Heart left ventricle (tissue), 16 donors: ENCODE measurements at regions not wholly inside any gene's neighbourhood (a gene's known extent, or its start where the extent isn't known, plus 50 kb on each side); places are given as distances from the start of the nearest gene placed in this dataset.

Experiments
- ATAC-seq, 4 donors: fragments of 200-7000 bp; cut with Tn5 transposase; one replicate each; pipeline ENCODE4 v1.9.1; 2020 to 2022; ENCODE audit warnings: moderate library complexity in 4 of 4, mild to moderate bottlenecking in 3 of 4, moderate number of reproducible peaks in 1 of 4
- DNase-seq, 5 donors: peaks; one replicate each; pipeline ENCODE4 v3.0.0-alpha.2; 2020
- H3K27ac ChIP-seq, 12 donors: fragments of 200-600 bp; sonication (generic) in 4 of 12; one replicate each; pipeline versions ENCODE4 v1.5.0 to v1.8.0; 2016 to 2022; ENCODE audit warnings: mild to moderate bottlenecking in 2 of 12
- H3K27me3 ChIP-seq, 9 donors: fragments of 200-600 bp; sonication (generic) in 2 of 9; one replicate each; pipeline versions ENCODE4 v1.5.1 to v1.8.0; 2016 to 2022; ENCODE audit warnings: mild to moderate bottlenecking in 3 of 9
- H3K36me3 ChIP-seq, 9 donors: fragments of 200-600 bp; sonication (generic) in 2 of 9; one replicate each; pipeline versions ENCODE4 v1.5.0 to v1.8.0; 2018 to 2022; ENCODE audit warnings: mild to moderate bottlenecking in 2 of 9
- H3K4me1 ChIP-seq, 12 donors: fragments of 200-600 bp; sonication (generic) in 4 of 12; one replicate each; pipeline versions ENCODE4 v1.5.0 to v1.8.0; 2016 to 2022; ENCODE audit warnings: mild to moderate bottlenecking in 3 of 12
- H3K4me3 ChIP-seq, 12 donors: fragments of 200-600 bp; sonication (generic) in 4 of 12; one replicate each; pipeline versions ENCODE4 v1.5.0 to v1.8.0; 2017 to 2022; ENCODE audit warnings: mild to moderate bottlenecking in 9 of 12, moderate library complexity in 4 of 12
- H3K9me3 ChIP-seq, 12 donors: fragments of 200-600 bp; sonication (generic) in 4 of 12; one replicate each; pipeline versions ENCODE4 v1.5.0 to v1.8.0; 2016 to 2022; ENCODE audit warnings: mild to moderate bottlenecking in 1 of 12
- POLR2A ChIP-seq, 2 donors: fragments of 450-650 bp; IDR thresholded peaks; one replicate each; pipeline ENCODE4 v1.6.1; 2017; ENCODE audit warnings: antibody characterized with exemption in 2 of 2, mild to moderate bottlenecking in 2 of 2, moderate library complexity in 2 of 2
- WGBS, 4 donors: extraction: QIAGEN DNeasy Blood & Tissue Kit in 2 of 4; methylation state at CpG; one replicate each; pipeline versions ENCODE4 v1.1.5 to v1.1.7; 2013 to 2018; 5-methylcytosine and 5-hydroxymethylcytosine counted together
- intact Hi-C, 10 donors: fragments of 100-400 bp; cut with DNase I; formaldehyde crosslinking; loops; one replicate each; pipeline versions ENCODE4 v1.11.1 to v1.14.2; 2022
- TF ChIP-seq, protein P1 (sequence below), 12 donors: fragments of 200-600 bp; sonication (generic) in 4 of 12; IDR thresholded peaks; one replicate each; pipeline versions ENCODE4 v1.5.0 to v1.8.0; 2018 to 2022; ENCODE audit warnings: antibody characterized with exemption in 12 of 12, mild to moderate bottlenecking in 5 of 12
- donor health status: ischemic (EF 13 %, LVEDD 7.1; RV severe dilation, severe dysfunction).
- donor health status: healthy with polysubstance abuse.
- donor health status: DM: no; HTN: yes; CAD: no.
- donor health status: DM: no; HTN: no; CAD: no.
- donor health status: ischemic (EF 25% LVEDD 6.9; RV normal size, moderate dysfunction).
- donor health status: ischemic (EF 25% LVEDD 5.7; RV mildly dilated, moderate dysfunction).
- donor health status: healthy.
- donor health status: DM: yes; HTN: yes; CAD: no.
- donor health status: ischemic (EF 35%, LVEDD 5.7; RV mildly dilated, moderate dysfunction).
- donor health status: nonischemic (EF 11% LVEDD 7.7; RV severe dilation, severe dysfunction).
- donor health status: DM: yes; HTN: yes; CAD: no.
- donor health status: PGD.
- donor health status: ischemic (EF 29% LVEDD 5.4; RV normal size, mild dysfunction).
- donor health status: nonischemic (EF 23%, LVEDD 6.1; RV moderate dilation, normal function).

- no peak for ATAC-seq
- no peaks in the 10 kb centered on the region for H3K36me3 ChIP-seq
- peaks cover 0 to 4% (median 0%) of the 10 kb centered on the region in 12 donors for H3K9me3 ChIP-seq
- H3K4me1 ChIP-seq, result peaks cover 0 to 14% (median 3%) of the 10 kb centered on the region in 12 donors
- TF ChIP-seq, protein P1, sequence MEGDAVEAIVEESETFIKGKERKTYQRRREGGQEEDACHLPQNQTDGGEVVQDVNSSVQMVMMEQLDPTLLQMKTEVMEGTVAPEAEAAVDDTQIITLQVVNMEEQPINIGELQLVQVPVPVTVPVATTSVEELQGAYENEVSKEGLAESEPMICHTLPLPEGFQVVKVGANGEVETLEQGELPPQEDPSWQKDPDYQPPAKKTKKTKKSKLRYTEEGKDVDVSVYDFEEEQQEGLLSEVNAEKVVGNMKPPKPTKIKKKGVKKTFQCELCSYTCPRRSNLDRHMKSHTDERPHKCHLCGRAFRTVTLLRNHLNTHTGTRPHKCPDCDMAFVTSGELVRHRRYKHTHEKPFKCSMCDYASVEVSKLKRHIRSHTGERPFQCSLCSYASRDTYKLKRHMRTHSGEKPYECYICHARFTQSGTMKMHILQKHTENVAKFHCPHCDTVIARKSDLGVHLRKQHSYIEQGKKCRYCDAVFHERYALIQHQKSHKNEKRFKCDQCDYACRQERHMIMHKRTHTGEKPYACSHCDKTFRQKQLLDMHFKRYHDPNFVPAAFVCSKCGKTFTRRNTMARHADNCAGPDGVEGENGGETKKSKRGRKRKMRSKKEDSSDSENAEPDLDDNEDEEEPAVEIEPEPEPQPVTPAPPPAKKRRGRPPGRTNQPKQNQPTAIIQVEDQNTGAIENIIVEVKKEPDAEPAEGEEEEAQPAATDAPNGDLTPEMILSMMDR (IDR thresholded peaks at IDR 0.05), result no peak
- TF ChIP-seq POLR2A (IDR thresholded peaks at IDR 0.05), result no peak
- H3K27me3 ChIP-seq, result no peaks in the 10 kb centered on the region
- no peak for DNase-seq
- H3K4me3 ChIP-seq, result no peak overlapping the region
- 96 to 97% (median 96%) methylated on average over 5 of the region's 5 CpGs for WGBS, 4 donors
- intact Hi-C loops, result no loop called here
- H3K27ac ChIP-seq, result peak overlapping the region in 1 of 12 donors; percentile 23
These were observed 103.1 kb downstream of the TOMM20 start for GRCh38 chr1:235025422-235025984.

GRCh38 chr1:235024711-235025421 lies 103.8 kb downstream of the TOMM20 start:
- Histone ChIP-seq H3K4me1 (peaks cover 0 to 14% (median 3%) of the 10 kb centered on the region in 12 donors), H3K4me3 (no peak overlapping the region), H3K9me3 (peaks cover 0 to 4% (median 0%) of the 10 kb centered on the region in 12 donors), H3K36me3 (no peaks in the 10 kb centered on the region), H3K27me3 (no peaks in the 10 kb centered on the region), H3K27ac (peak overlapping the region in 4 of 12 donors; percentile 10 to 35 (median 25))
- peak in 1 of 4 donors; percentile 25 for ATAC-seq
- no peak for DNase-seq
- intact Hi-C loops, result no loop called here
- WGBS, 4 donors, result 81 to 86% (median 82%) methylated on average over 7 of the region's 7 CpGs
- no peak for TF ChIP-seq POLR2A (IDR thresholded peaks at IDR 0.05)
- TF ChIP-seq, protein P1 (IDR thresholded peaks at IDR 0.05), result no peak

- intact Hi-C loops, result no loop called here
- Histone ChIP-seq H3K36me3 (no peaks in the 10 kb centered on the region), H3K27ac (peak overlapping the region in 1 of 12 donors; percentile 29), H3K27me3 (no peaks in the 10 kb centered on the region), H3K4me3 (no peak overlapping the region), H3K9me3 (peaks cover 0 to 4% (median 0%) of the 10 kb centered on the region in 12 donors), H3K4me1 (peaks cover 0 to 14% (median 3%) of the 10 kb centered on the region in 12 donors)
- ATAC-seq, result no peak
- 88 to 93% (median 92%) methylated on average over 10 of the region's 10 CpGs for WGBS, 4 donors
- TF ChIP-seq, protein P1 (IDR thresholded peaks at IDR 0.05), result no peak
- no peak for TF ChIP-seq POLR2A (IDR thresholded peaks at IDR 0.05)
- no peak for DNase-seq
These were observed 104.8 kb downstream of the TOMM20 start for GRCh38 chr1:235023711-235024439.
